C4-2B (cell line): ENCODE measurements at regions not wholly inside any gene's neighbourhood (a gene's known extent, or its start where the extent isn't known, plus 50 kb on each side); places are given as distances from the start of the nearest gene placed in this dataset.

Experiments used
- ZFX ChIP-seq: fragments of 450-650 bp; IDR thresholded peaks from 2 replicates; pipeline ENCODE4 v1.6.1; 2017
- TF ChIP-seq, protein P1 (sequence below): fragments of 450-650 bp; conservative IDR thresholded peaks from 2 replicates; pipeline ENCODE4 v1.5.1; 2017; ENCODE audit warnings: mild to moderate bottlenecking

GRCh38 chr13:68026077-68026476 is 795.9 kb upstream of the PCDH9 start:
- TF ChIP-seq, protein P1, sequence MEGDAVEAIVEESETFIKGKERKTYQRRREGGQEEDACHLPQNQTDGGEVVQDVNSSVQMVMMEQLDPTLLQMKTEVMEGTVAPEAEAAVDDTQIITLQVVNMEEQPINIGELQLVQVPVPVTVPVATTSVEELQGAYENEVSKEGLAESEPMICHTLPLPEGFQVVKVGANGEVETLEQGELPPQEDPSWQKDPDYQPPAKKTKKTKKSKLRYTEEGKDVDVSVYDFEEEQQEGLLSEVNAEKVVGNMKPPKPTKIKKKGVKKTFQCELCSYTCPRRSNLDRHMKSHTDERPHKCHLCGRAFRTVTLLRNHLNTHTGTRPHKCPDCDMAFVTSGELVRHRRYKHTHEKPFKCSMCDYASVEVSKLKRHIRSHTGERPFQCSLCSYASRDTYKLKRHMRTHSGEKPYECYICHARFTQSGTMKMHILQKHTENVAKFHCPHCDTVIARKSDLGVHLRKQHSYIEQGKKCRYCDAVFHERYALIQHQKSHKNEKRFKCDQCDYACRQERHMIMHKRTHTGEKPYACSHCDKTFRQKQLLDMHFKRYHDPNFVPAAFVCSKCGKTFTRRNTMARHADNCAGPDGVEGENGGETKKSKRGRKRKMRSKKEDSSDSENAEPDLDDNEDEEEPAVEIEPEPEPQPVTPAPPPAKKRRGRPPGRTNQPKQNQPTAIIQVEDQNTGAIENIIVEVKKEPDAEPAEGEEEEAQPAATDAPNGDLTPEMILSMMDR, result no peak
- no peak for TF ChIP-seq ZFX
